H9 (cell line): ENCODE measurements at regions not wholly inside any gene's neighbourhood (a gene's known extent, or its start where the extent isn't known, plus 50 kb on each side); places are given as distances from the start of the nearest gene placed in this dataset.

Experiments used
- DNase-seq: peaks from one replicate; pipeline ENCODE4 v3.0.0-alpha.2; 2017
- H2AFZ ChIP-seq: one replicate; pipeline ENCODE4 v1.6.1; 2013; ENCODE audit warnings: mild to moderate bottlenecking, low read length, control low read depth, moderate library complexity
- H2AK5ac ChIP-seq: 2 replicates; pipeline ENCODE4 v1.6.1; 2013; ENCODE audit warnings: low read length, control low read depth, mixed read lengths; ENCODE audit not compliant: insufficient read length
- H2BK120ac ChIP-seq: one replicate; pipeline ENCODE4 v1.6.1; 2013; ENCODE audit warnings: low read depth, mild to moderate bottlenecking, low read length, control low read depth, inconsistent platforms; ENCODE audit not compliant: poor library complexity, severe bottlenecking
- H2BK12ac ChIP-seq: 2 replicates; pipeline ENCODE4 v1.6.1; 2013; ENCODE audit warnings: low read length, control low read depth, mixed read lengths, low read depth; ENCODE audit not compliant: insufficient read length
- H2BK15ac ChIP-seq: 2 replicates; pipeline ENCODE4 v1.6.1; 2013; ENCODE audit warnings: low read depth, low read length, control low read depth
- H2BK20ac ChIP-seq: one replicate; pipeline ENCODE4 v1.6.1; 2013; ENCODE audit warnings: low read depth, mild to moderate bottlenecking, low read length, control low read depth, inconsistent platforms; ENCODE audit not compliant: poor library complexity, severe bottlenecking
- H2BK5ac ChIP-seq: 2 replicates; pipeline ENCODE4 v1.6.1; 2013; ENCODE audit warnings: low read length, control low read depth, mixed read lengths; ENCODE audit not compliant: insufficient read length
- H3K14ac ChIP-seq: 2 replicates; pipeline ENCODE4 v1.6.1; 2013; ENCODE audit warnings: low read length, control low read depth; ENCODE audit not compliant: insufficient read depth
- H3K18ac ChIP-seq: 2 replicates; pipeline ENCODE4 v1.6.1; 2013; ENCODE audit warnings: low read depth, mild to moderate bottlenecking, mixed read lengths, low read length, control low read depth; ENCODE audit not compliant: insufficient read length
- H3K23ac ChIP-seq: 2 replicates; pipeline ENCODE4 v1.6.1; 2013; ENCODE audit warnings: low read length, control low read depth, mixed read lengths, low read depth; ENCODE audit not compliant: insufficient read length
- H3K23me2 ChIP-seq: 2 replicates; pipeline ENCODE4 v1.6.1; 2013; ENCODE audit warnings: low read depth, mild to moderate bottlenecking, mixed read lengths, low read length, control low read depth; ENCODE audit not compliant: insufficient read length, poor library complexity, severe bottlenecking
- H3K27ac ChIP-seq: 2 replicates; pipeline ENCODE4 v1.5.1; 2013; ENCODE audit warnings: low read length, control low read depth, mixed read lengths, low read depth; ENCODE audit not compliant: insufficient read length
- H3K27me3 ChIP-seq: 2 replicates; pipeline ENCODE4 v1.6.1; 2013; ENCODE audit warnings: low read length, control low read depth, inconsistent platforms; ENCODE audit not compliant: insufficient read depth
- H3K4ac ChIP-seq: 2 replicates; pipeline ENCODE4 v1.6.1; 2013; ENCODE audit warnings: low read depth, mild to moderate bottlenecking, control low read depth, inconsistent platforms, low read length, moderate library complexity
- H3K4me1 ChIP-seq: 2 replicates; pipeline ENCODE4 v1.6.1; 2013; ENCODE audit warnings: low read length, control low read depth, inconsistent platforms; ENCODE audit not compliant: insufficient read depth
- H3K4me2 ChIP-seq: 2 replicates; pipeline ENCODE4 v1.6.1; 2013; ENCODE audit warnings: low read length, control low read depth, mixed read lengths; ENCODE audit not compliant: insufficient read length, insufficient read depth
- H3K56ac ChIP-seq: 2 replicates; pipeline ENCODE4 v1.6.1; 2013; ENCODE audit warnings: low read depth, mild to moderate bottlenecking, mixed read lengths, low read length, control low read depth; ENCODE audit not compliant: insufficient read length
- H3K79me1 ChIP-seq: 2 replicates; pipeline ENCODE4 v1.6.1; 2013; ENCODE audit warnings: low read depth, mild to moderate bottlenecking, moderate library complexity, low read length, control low read depth, inconsistent platforms; ENCODE audit not compliant: insufficient read depth, poor library complexity, severe bottlenecking
- H3K79me2 ChIP-seq: 2 replicates; pipeline ENCODE4 v1.6.1; 2013; ENCODE audit warnings: low read length, control low read depth, inconsistent platforms; ENCODE audit not compliant: insufficient read depth
- H3K9ac ChIP-seq: 2 replicates; pipeline ENCODE4 v1.6.1; 2013; ENCODE audit warnings: low read length, control low read depth, mixed read lengths; ENCODE audit not compliant: insufficient read length; ENCODE audit errors: extremely low read depth
- H3K9me3 ChIP-seq: one replicate; pipeline ENCODE4 v1.6.1; 2013; ENCODE audit warnings: low read depth, low read length, inconsistent platforms; ENCODE audit not compliant: control insufficient read depth
- H3T11ph ChIP-seq: one replicate; pipeline ENCODE4 v1.6.1; 2013; ENCODE audit warnings: mild to moderate bottlenecking, low read length, control low read depth, inconsistent platforms
- H4K20me1 ChIP-seq: one replicate; pipeline ENCODE4 v1.6.1; 2013; ENCODE audit not compliant: control insufficient read depth, insufficient read length, insufficient read depth
- H4K5ac ChIP-seq: 2 replicates; pipeline ENCODE4 v1.6.1; 2013; ENCODE audit warnings: low read depth, mild to moderate bottlenecking, mixed read lengths, low read length, control low read depth; ENCODE audit not compliant: insufficient read length
- H4K8ac ChIP-seq: replicated peaks from 2 replicates; pipeline ENCODE4 v1.6.1; 2013; ENCODE audit warnings: low read length, control low read depth, mixed read lengths, low read depth; ENCODE audit not compliant: insufficient read length
- H4K91ac ChIP-seq: 2 replicates; pipeline ENCODE4 v1.6.1; 2013; ENCODE audit warnings: low read depth, mild to moderate bottlenecking, moderate library complexity, mixed read lengths, low read length, control low read depth; ENCODE audit not compliant: insufficient read length
- H3K27ac Mint-ChIP-seq, 3 experiments: 2 replicates in 2 of 3; 3 replicates in 1 of 3; pipeline ENCODE4 v1.8.0; 2020 to 2021; ENCODE audit warnings: mixed read lengths in 3 of 3, mild to moderate bottlenecking in 1 of 3, moderate library complexity in 1 of 3
- H3K27me3 Mint-ChIP-seq: 2 replicates; pipeline ENCODE4 v1.8.0; 2021; ENCODE audit warnings: low read depth, mild to moderate bottlenecking, moderate library complexity, mixed read lengths
- H3K36me3 Mint-ChIP-seq, 3 experiments: 2 replicates in 2 of 3; 3 replicates in 1 of 3; pipeline ENCODE4 v1.8.0; 2020 to 2021; ENCODE audit warnings: low read depth in 3 of 3, mixed read lengths in 3 of 3; ENCODE audit not compliant: insufficient read depth in 1 of 3
- H3K4me1 Mint-ChIP-seq, 2 experiments: 2 replicates each; pipeline ENCODE4 v1.8.0; 2020; ENCODE audit warnings: mixed read lengths in 2 of 2
- H3K4me3 Mint-ChIP-seq, 2 experiments: 2 replicates in 1 of 2; 3 replicates in 1 of 2; pipeline ENCODE4 v1.8.0; 2020 to 2021; ENCODE audit warnings: mild to moderate bottlenecking in 2 of 2, mixed read lengths in 2 of 2, moderate library complexity in 1 of 2
- H3K9me3 Mint-ChIP-seq, 2 experiments: 2 replicates in 1 of 2; 3 replicates in 1 of 2; pipeline ENCODE4 v1.8.0; 2020; ENCODE audit warnings: mild to moderate bottlenecking in 2 of 2, mixed read lengths in 2 of 2, moderate library complexity in 1 of 2
- WGBS: extraction: QIAGEN DNeasy Blood & Tissue Kit; methylation state at CpG from one replicate; pipeline ENCODE4 v1.1.7; 2013; ENCODE audit warnings: missing lambda C conversion rate, low lambda C conversion rate, mixed read lengths; ENCODE audit not compliant: insufficient read length; ENCODE audit errors: extremely low coverage; 5-methylcytosine and 5-hydroxymethylcytosine counted together
- TF ChIP-seq, protein P1 (sequence below): fragments of 200-600 bp; sonication (generic); conservative IDR thresholded peaks from 3 replicates; pipeline ENCODE4 v1.8.0; 2021; ENCODE audit warnings: antibody characterized with exemption, mild to moderate bottlenecking

DNA sequence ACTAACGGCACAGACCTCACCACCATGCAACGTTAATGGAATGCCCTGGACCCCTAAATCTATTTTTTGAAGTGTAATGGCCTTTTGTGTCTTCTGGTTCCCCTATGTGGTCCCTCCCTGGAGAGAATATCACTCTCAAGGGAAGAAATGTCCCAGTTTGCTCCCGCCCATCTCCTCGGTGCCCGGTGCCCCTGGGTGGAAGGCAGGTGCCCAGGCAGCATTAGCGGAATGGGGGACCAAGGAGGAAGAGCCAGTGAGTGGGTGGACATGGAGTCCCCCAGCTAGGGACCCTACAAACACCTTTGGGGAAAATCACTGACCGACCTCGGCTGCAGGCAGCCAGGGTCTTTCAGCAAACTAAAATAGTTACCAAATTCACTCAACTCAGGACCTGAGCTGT lies 212.1 kb upstream of the RTL1 start:
- no peaks in the 10 kb centered on the region for H3K79me1 ChIP-seq
- no peak for DNase-seq

More for the DNA sequence above, 212.1 kb upstream of the RTL1 start:
- no peaks in the 10 kb centered on the region for H3K4me1 ChIP-seq
- H3T11ph ChIP-seq = no peak overlapping the region
- peaks cover 0 to 4% of the 10 kb centered on the region in 2 experiments; a peak in 1 of 5 replicates for H3K9me3 Mint-ChIP-seq
- no peak overlapping the region for H3K9ac ChIP-seq
- H4K20me1 ChIP-seq = no peaks in the 10 kb centered on the region
- no peak overlapping the region for H3K23ac ChIP-seq
- H3K36me3 Mint-ChIP-seq = no peaks in the 10 kb centered on the region; a peak in 1 of 7 replicates
- H3K4ac ChIP-seq = no peak overlapping the region
- no peaks in the 10 kb centered on the region for H3K23me2 ChIP-seq
- H3K4me2 ChIP-seq = no peak overlapping the region
- no peak overlapping the region for H2BK5ac ChIP-seq
- H3K14ac ChIP-seq = no peak overlapping the region
- no peaks in the 10 kb centered on the region for H3K9me3 ChIP-seq
- no peak overlapping the region for H3K56ac ChIP-seq
- WGBS = no CpG with 5 or more reads among the region's 8 CpGs
- no peak overlapping the region for H2BK12ac ChIP-seq
- H2BK120ac ChIP-seq = no peak overlapping the region
- peaks cover 26% of the 10 kb centered on the region for H3K27me3 Mint-ChIP-seq
- no peaks in the 10 kb centered on the region for H3K79me2 ChIP-seq
- no peak overlapping the region for H2AFZ ChIP-seq
- no peak overlapping the region for H3K18ac ChIP-seq
- no peak overlapping the region; a peak in 1 of 7 replicates for H3K27ac Mint-ChIP-seq
- H2BK15ac ChIP-seq = no peak overlapping the region
- H3K27me3 ChIP-seq = no peaks in the 10 kb centered on the region
- TF ChIP-seq, protein P1, sequence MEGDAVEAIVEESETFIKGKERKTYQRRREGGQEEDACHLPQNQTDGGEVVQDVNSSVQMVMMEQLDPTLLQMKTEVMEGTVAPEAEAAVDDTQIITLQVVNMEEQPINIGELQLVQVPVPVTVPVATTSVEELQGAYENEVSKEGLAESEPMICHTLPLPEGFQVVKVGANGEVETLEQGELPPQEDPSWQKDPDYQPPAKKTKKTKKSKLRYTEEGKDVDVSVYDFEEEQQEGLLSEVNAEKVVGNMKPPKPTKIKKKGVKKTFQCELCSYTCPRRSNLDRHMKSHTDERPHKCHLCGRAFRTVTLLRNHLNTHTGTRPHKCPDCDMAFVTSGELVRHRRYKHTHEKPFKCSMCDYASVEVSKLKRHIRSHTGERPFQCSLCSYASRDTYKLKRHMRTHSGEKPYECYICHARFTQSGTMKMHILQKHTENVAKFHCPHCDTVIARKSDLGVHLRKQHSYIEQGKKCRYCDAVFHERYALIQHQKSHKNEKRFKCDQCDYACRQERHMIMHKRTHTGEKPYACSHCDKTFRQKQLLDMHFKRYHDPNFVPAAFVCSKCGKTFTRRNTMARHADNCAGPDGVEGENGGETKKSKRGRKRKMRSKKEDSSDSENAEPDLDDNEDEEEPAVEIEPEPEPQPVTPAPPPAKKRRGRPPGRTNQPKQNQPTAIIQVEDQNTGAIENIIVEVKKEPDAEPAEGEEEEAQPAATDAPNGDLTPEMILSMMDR = no peak
- H4K8ac ChIP-seq = no peak overlapping the region
- peaks cover 21 to 22% of the 10 kb centered on the region in 2 experiments for H3K4me1 Mint-ChIP-seq
- H2AK5ac ChIP-seq = no peak overlapping the region
- no peak overlapping the region; a peak in 1 of 5 replicates for H3K4me3 Mint-ChIP-seq
- no peak overlapping the region for H4K91ac ChIP-seq
- H3K27ac ChIP-seq = no peak overlapping the region
- no peak overlapping the region for H2BK20ac ChIP-seq
- no peak overlapping the region for H4K5ac ChIP-seq
